Activated CD4-positive, alpha-beta T cell treated with anti-CD3 and anti-CD28 coated beads, Interleukin-2, amount 50 U/mL, for 16 hours (primary cell): ENCODE measurements at regions not wholly inside any gene's neighbourhood (a gene's known extent, or its start where the extent isn't known, plus 50 kb on each side); places are given as distances from the start of the nearest gene placed in this dataset.

Experiments used
- DNase-seq: peaks from one replicate; pipeline ENCODE4 v3.0.0-alpha.2; 2020

- DNase-seq, result no peak
These were observed 652.6 kb downstream of the BCL11A start for GRCh38 chr2:59900728-59901452.

- no peak for DNase-seq
These were observed 653.8 kb downstream of the BCL11A start for GRCh38 chr2:59899692-59900091.

- DNase-seq, result no peak
These were observed 656.8 kb downstream of the BCL11A start for GRCh38 chr2:59896499-59897245.

GRCh38 chr2:59893612-59894011, 659.8 kb downstream of the BCL11A start:
- no peak for DNase-seq

- DNase-seq, result no peak
These were observed 661.1 kb downstream of the BCL11A start for GRCh38 chr2:59892398-59892797.

GRCh38 chr2:59889305-59889704, 664.1 kb downstream of the BCL11A start:
- DNase-seq, result no peak

GRCh38 chr2:59888706-59889105, 664.7 kb downstream of the BCL11A start:
- DNase-seq, result no peak

- DNase-seq, result peak; percentile 70
These were observed 665.4 kb downstream of the BCL11A start for GRCh38 chr2:59888015-59888414.

- no peak for DNase-seq
These were observed 666.1 kb downstream of the BCL11A start for GRCh38 chr2:59887366-59887765.

GRCh38 chr2:59886759-59887158, 666.7 kb downstream of the BCL11A start:
- no peak for DNase-seq

GRCh38 chr2:59885541-59885940, 667.9 kb downstream of the BCL11A start:
- peak; percentile 4 for DNase-seq

GRCh38 chr2:59884166-59884565, 669.3 kb downstream of the BCL11A start:
- no peak for DNase-seq

- DNase-seq, result no peak
These were observed 670.6 kb downstream of the BCL11A start for GRCh38 chr2:59882822-59883221.

GRCh38 chr2:59882279-59882678, 671.2 kb downstream of the BCL11A start:
- DNase-seq, result no peak

- no peak for DNase-seq
These were observed 672.2 kb downstream of the BCL11A start for GRCh38 chr2:59881218-59881617.

- no peak for DNase-seq
These were observed 673.7 kb downstream of the BCL11A start for GRCh38 chr2:59879700-59880131.

- no peak for DNase-seq
These were observed 677.6 kb downstream of the BCL11A start for GRCh38 chr2:59875836-59876235.

- no peak for DNase-seq
These were observed 678.3 kb downstream of the BCL11A start for GRCh38 chr2:59874971-59875755.

GRCh38 chr2:59874361-59874760, 679.1 kb downstream of the BCL11A start:
- no peak for DNase-seq

- no peak for DNase-seq
These were observed 681.6 kb downstream of the BCL11A start for GRCh38 chr2:59871830-59872229.

- no peak for DNase-seq
These were observed 684.5 kb downstream of the BCL11A start for GRCh38 chr2:59868981-59869380.

- DNase-seq, result no peak
These were observed 687.0 kb downstream of the BCL11A start for GRCh38 chr2:59866436-59866835.

GRCh38 chr2:59858540-59858939, 694.9 kb downstream of the BCL11A start:
- DNase-seq, result no peak

GRCh38 chr2:59857109-59857508, 696.3 kb downstream of the BCL11A start:
- no peak for DNase-seq
